Esophagus muscularis mucosa (tissue), 4 donors: ENCODE measurements at regions not wholly inside any gene's neighbourhood (a gene's known extent, or its start where the extent isn't known, plus 50 kb on each side); places are given as distances from the start of the nearest gene placed in this dataset.
"Not testable (repeated sequence)": the region's sequence is repeated elsewhere in the genome, so short reads cannot be mapped to it uniquely, and the experiment has no call there.

ENCODE experiments used
- DNase-seq: peaks from one replicate; pipeline ENCODE4 v3.0.0-alpha.2; 2017; ENCODE audit errors: extremely low spot score
- H3K27ac ChIP-seq, 4 donors: fragments of 200-600 bp; sonication (generic); replicated peaks in 1 of 4; 1 replicate in 3 of 4; 2 replicates in 1 of 4; pipeline ENCODE4 v1.5.1; 2016 to 2019; ENCODE audit warnings: mild to moderate bottlenecking in 1 of 4
- H3K27me3 ChIP-seq, 4 donors: fragments of 200-600 bp; sonication (generic); one replicate each; pipeline versions ENCODE4 v1.5.1 to v1.6.0; 2016 to 2019
- H3K36me3 ChIP-seq, 4 donors: fragments of 200-600 bp; sonication (generic); one replicate each; pipeline ENCODE4 v1.5.1; 2016 to 2019
- H3K4me1 ChIP-seq, 4 donors: fragments of 200-600 bp; sonication (generic); one replicate each; pipeline ENCODE4 v1.5.1; 2016 to 2019
- H3K4me3 ChIP-seq, 4 donors: fragments of 200-600 bp; sonication (generic); 1 replicate in 2 of 4; 2 replicates in 2 of 4; pipeline ENCODE4 v1.5.1; 2016 to 2019; ENCODE audit warnings: mild to moderate bottlenecking in 4 of 4, moderate library complexity in 1 of 4
- H3K9me3 ChIP-seq, 4 donors: fragments of 200-600 bp; sonication (generic); 1 replicate in 3 of 4; 2 replicates in 1 of 4; pipeline ENCODE4 v1.5.1; 2016 to 2019
- CTCF ChIP-seq, 3 experiments: fragments of 200-600 bp in 2 of 3; fragments of 450-650 bp in 1 of 3; sonication (generic) in 2 of 3; IDR thresholded peaks; one replicate each; pipeline ENCODE4 v1.5.1; 2017 to 2019; ENCODE audit warnings: antibody characterized with exemption in 3 of 3, mild to moderate bottlenecking in 2 of 3, moderate library complexity in 1 of 3
- EP300 ChIP-seq: sonication (generic); formaldehyde crosslinking; IDR thresholded peaks from one replicate; pipeline ENCODE4 v1.6.1; 2017; ENCODE audit warnings: antibody characterized with exemption
- POLR2A ChIP-seq: fragments of 450-650 bp; IDR thresholded peaks from one replicate; pipeline ENCODE4 v1.6.1; 2017; ENCODE audit warnings: antibody characterized with exemption, moderate library complexity, mild to moderate bottlenecking, low read depth
- POLR2AphosphoS5 ChIP-seq, 2 donors: sonication (generic); formaldehyde crosslinking; IDR thresholded peaks; one replicate each; pipeline ENCODE4 v1.6.1; 2017; ENCODE audit warnings: antibody characterized with exemption in 2 of 2
- WGBS: methylation state at CpG from one replicate; pipeline ENCODE4 v1.1.5; 2018; 5-methylcytosine and 5-hydroxymethylcytosine counted together
- intact Hi-C: fragments of 100-400 bp; cut with DNase I; formaldehyde crosslinking; loops from one replicate; pipeline ENCODE4 v1.15.1; 2023

- WGBS, result 55% methylated on average over 2 of the region's 2 CpGs
- Histone ChIP-seq H3K36me3 (no peaks in the 10 kb centered on the region), H3K9me3 (no peaks in the 10 kb centered on the region), H3K27me3 (no peaks in the 10 kb centered on the region), H3K4me1 (no peaks in the 10 kb centered on the region), H3K27ac (no peak overlapping the region), H3K4me3 (no peak overlapping the region)
- intact Hi-C loops, result no loop called here
- no peak for DNase-seq
- TF ChIP-seq POLR2AphosphoS5 (IDR thresholded peaks at IDR 0.05), result no peak
- TF ChIP-seq EP300, result no peak
- TF ChIP-seq CTCF (IDR thresholded peaks at IDR 0.05), result no peak
These were observed 51.9 kb upstream of the LRRK2 start for GRCh38 chr12:40172879-40173278.

GRCh38 chr12:40171501-40171900 lies 53.3 kb upstream of the LRRK2 start:
- no peak overlapping the region for H3K4me3 ChIP-seq
- no peak overlapping the region for H3K27ac ChIP-seq
- no peaks in the 10 kb centered on the region for H3K36me3 ChIP-seq
- intact Hi-C loops, result no loop called here
- no peak for DNase-seq
- WGBS, result 71% methylated on average over 1 of the region's 1 CpG
- no peaks in the 10 kb centered on the region for H3K9me3 ChIP-seq
- no peaks in the 10 kb centered on the region for H3K27me3 ChIP-seq
- H3K4me1 ChIP-seq, result no peaks in the 10 kb centered on the region
- TF ChIP-seq POLR2AphosphoS5 (IDR thresholded peaks at IDR 0.05), result no peak
- TF ChIP-seq EP300, result no peak
- TF ChIP-seq POLR2A, result no peak
- no peak for TF ChIP-seq CTCF (IDR thresholded peaks at IDR 0.05)

- no peak overlapping the region for H3K27ac ChIP-seq
- no peaks in the 10 kb centered on the region for H3K4me1 ChIP-seq
- no peak overlapping the region for H3K4me3 ChIP-seq
- no peaks in the 10 kb centered on the region for H3K27me3 ChIP-seq
- H3K9me3 ChIP-seq, result no peaks in the 10 kb centered on the region
- no peak for TF ChIP-seq CTCF (IDR thresholded peaks at IDR 0.05)
- TF ChIP-seq EP300, result no peak
- no peak for DNase-seq
- WGBS, result 84% methylated on average over 1 of the region's 1 CpG
- intact Hi-C loops, result no loop called here
- H3K36me3 ChIP-seq, result no peaks in the 10 kb centered on the region
These were observed 53.7 kb upstream of the LRRK2 start for GRCh38 chr12:40171066-40171465.

- no peaks in the 10 kb centered on the region for H3K36me3 ChIP-seq
- 69% methylated on average over 5 of the region's 5 CpGs for WGBS
- H3K9me3 ChIP-seq, result no peaks in the 10 kb centered on the region
- H3K4me3 ChIP-seq, result no peak overlapping the region
- intact Hi-C loops, result no loop called here
- no peaks in the 10 kb centered on the region for H3K4me1 ChIP-seq
- TF ChIP-seq POLR2A (no peak), POLR2AphosphoS5 (IDR thresholded peaks at IDR 0.05) (no peak), EP300 (no peak), CTCF (IDR thresholded peaks at IDR 0.05) (no peak)
- H3K27me3 ChIP-seq, result no peaks in the 10 kb centered on the region
- no peak overlapping the region for H3K27ac ChIP-seq
- DNase-seq, result no peak
These were observed 54.2 kb upstream of the LRRK2 start for GRCh38 chr12:40170593-40170992.

- H3K36me3 ChIP-seq, result no peaks in the 10 kb centered on the region
- intact Hi-C loops, result no loop called here
- H3K4me1 ChIP-seq, result no peaks in the 10 kb centered on the region
- H3K4me3 ChIP-seq, result no peak overlapping the region
- 44% methylated on average over 2 of the region's 2 CpGs for WGBS
- no peaks in the 10 kb centered on the region for H3K27me3 ChIP-seq
- TF ChIP-seq POLR2A (no peak), CTCF (IDR thresholded peaks at IDR 0.05) (no peak), POLR2AphosphoS5 (IDR thresholded peaks at IDR 0.05) (no peak), EP300 (no peak)
- H3K9me3 ChIP-seq, result no peaks in the 10 kb centered on the region
- no peak overlapping the region for H3K27ac ChIP-seq
- no peak for DNase-seq
These were observed 55.9 kb upstream of the LRRK2 start for GRCh38 chr12:40168868-40169267.

- DNase-seq, intact Hi-C loops, H3K27ac ChIP-seq, H3K36me3 ChIP-seq, H3K4me3 ChIP-seq, H3K27me3 ChIP-seq, H3K9me3 ChIP-seq, H3K4me1 ChIP-seq: not testable (repeated sequence)
- WGBS, result 79% methylated on average over 3 of the region's 3 CpGs
These were observed 56.4 kb upstream of the LRRK2 start for GRCh38 chr12:40168419-40168818.
